ENCODE measurements at regions not wholly inside any gene's neighbourhood (a gene's known extent, or its start where the extent isn't known, plus 50 kb on each side); places are given as distances from the start of the nearest gene placed in this dataset.
A peak's percentile ranks its signal among the peaks of the same experiment; 100 is the strongest.

DNA sequence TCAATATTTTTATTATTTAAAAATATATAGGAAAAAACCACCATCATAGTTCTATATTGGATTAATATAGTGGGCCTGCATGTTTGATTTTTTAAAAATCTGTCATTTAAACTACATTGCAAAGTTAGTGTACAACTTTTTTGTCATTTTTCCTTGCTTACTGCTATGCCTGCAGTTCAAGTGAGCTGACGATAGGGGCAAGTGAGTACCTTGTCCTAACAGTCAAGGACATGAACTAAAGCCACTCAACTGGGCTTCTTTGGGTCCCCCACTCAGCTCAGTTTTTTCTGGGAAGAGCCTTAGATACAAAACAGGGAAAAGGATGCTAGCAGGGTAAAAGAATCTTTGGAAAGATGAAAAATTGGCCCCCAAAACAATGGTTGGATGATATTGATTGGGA, 269.9 kb downstream of the MAN2A1 start:
- no peak overlapping the region for H4K8ac ChIP-seq (ENCODE audit: extremely low read depth, insufficient read depth, low read length)
- H3K27me3 ChIP-seq (replicated peaks in 1 of 4; ENCODE audit: control insufficient read depth in 3 of 4, extremely low read depth in 1 of 4, insufficient read depth in 3 of 4, low read length in 3 of 4), result no peaks in the 10 kb centered on the region
- H2BK5ac ChIP-seq (ENCODE audit: low read depth, low read length), result no peak overlapping the region
- DNase-seq (ENCODE audit: low read depth in 1 of 2, low spot score in 2 of 2) (no peak), FAIRE-seq (no peak)
- H4K5ac ChIP-seq (ENCODE audit: insufficient read length, low read depth, low read length), result no peak overlapping the region
- H2BK20ac ChIP-seq (ENCODE audit: low read length), result no peak overlapping the region
- ChIA-PET CTCF (ENCODE audit: partially characterized antibody) (interaction anchor here (0.7 to 2.5 kb wide), 6 partner anchors 9 to 100 kb away, joined by 3 to 26 read pairs (median 4); no protein-coding TSS in a partner anchor), POLR2A (ENCODE audit: partially characterized antibody) (no interaction called here)
- no peaks in the 10 kb centered on the region for H4K20me1 ChIP-seq (replicated peaks in 1 of 2; ENCODE audit: control insufficient read depth in 1 of 2, insufficient read depth in 2 of 2, low read length in 2 of 2)
- H3K9ac ChIP-seq (replicated peaks in 1 of 4; ENCODE audit: extremely low read depth in 1 of 4, low read depth in 3 of 4, low read length in 3 of 4), result no peak overlapping the region
- H3K4me1 ChIP-seq (replicated peaks in 1 of 4; ENCODE audit: control insufficient read depth in 3 of 4, insufficient read depth in 4 of 4, low read length in 3 of 4), result no peaks in the 10 kb centered on the region
- no peak overlapping the region for H3K23ac ChIP-seq (ENCODE audit: insufficient read length)
- H3K14ac ChIP-seq (ENCODE audit: insufficient read length), result no peak overlapping the region
- 38% methylated on average over 1 of the region's 1 CpG; no CpG with 5 or more reads in 1 of the 2 experiments for WGBS, 2 experiments (ENCODE audit: extremely low coverage in 1 of 2, insufficient coverage in 1 of 2, insufficient read length in 1 of 2, insufficient replicate concordance in 2 of 2, low coverage in 1 of 2, low lambda C conversion rate in 2 of 2, missing lambda C conversion rate in 1 of 2)
- H2BK120ac ChIP-seq (replicated peaks; ENCODE audit: low read depth, low read length), result no peak overlapping the region
- H3K79me1 ChIP-seq (ENCODE audit: low read depth, low read length), result no peaks in the 10 kb centered on the region
- H4K91ac ChIP-seq (replicated peaks; ENCODE audit: insufficient read length, low read length), result no peak overlapping the region
- H3K4me3 ChIP-seq (ENCODE audit: extremely low read depth in 1 of 4, insufficient read depth in 2 of 4, low read depth in 3 of 4, low read length in 4 of 4), result no peak overlapping the region
- no peak overlapping the region for H2BK12ac ChIP-seq (ENCODE audit: low read depth, low read length)
- no peak overlapping the region for H3K4me2 ChIP-seq (ENCODE audit: insufficient read depth in 1 of 2, low read depth in 2 of 2, low read length in 2 of 2)
- H3K23me2 ChIP-seq (ENCODE audit: low read depth, low read length), result no peaks in the 10 kb centered on the region
- H2AK5ac ChIP-seq (ENCODE audit: low read depth, low read length), result no peak overlapping the region
- H2AFZ ChIP-seq (ENCODE audit: low read length), result no peak overlapping the region
- H3K4ac ChIP-seq (replicated peaks; ENCODE audit: insufficient read length, low read depth, low read length), result no peak overlapping the region
- H3K18ac ChIP-seq (ENCODE audit: extremely low read depth, low read length), result no peak overlapping the region
- TF ChIP-seq CBX5 (IDR thresholded peaks at IDR 0.05; ENCODE audit: low read depth, low read length), result no peak
- TF ChIP-seq, protein P1, sequence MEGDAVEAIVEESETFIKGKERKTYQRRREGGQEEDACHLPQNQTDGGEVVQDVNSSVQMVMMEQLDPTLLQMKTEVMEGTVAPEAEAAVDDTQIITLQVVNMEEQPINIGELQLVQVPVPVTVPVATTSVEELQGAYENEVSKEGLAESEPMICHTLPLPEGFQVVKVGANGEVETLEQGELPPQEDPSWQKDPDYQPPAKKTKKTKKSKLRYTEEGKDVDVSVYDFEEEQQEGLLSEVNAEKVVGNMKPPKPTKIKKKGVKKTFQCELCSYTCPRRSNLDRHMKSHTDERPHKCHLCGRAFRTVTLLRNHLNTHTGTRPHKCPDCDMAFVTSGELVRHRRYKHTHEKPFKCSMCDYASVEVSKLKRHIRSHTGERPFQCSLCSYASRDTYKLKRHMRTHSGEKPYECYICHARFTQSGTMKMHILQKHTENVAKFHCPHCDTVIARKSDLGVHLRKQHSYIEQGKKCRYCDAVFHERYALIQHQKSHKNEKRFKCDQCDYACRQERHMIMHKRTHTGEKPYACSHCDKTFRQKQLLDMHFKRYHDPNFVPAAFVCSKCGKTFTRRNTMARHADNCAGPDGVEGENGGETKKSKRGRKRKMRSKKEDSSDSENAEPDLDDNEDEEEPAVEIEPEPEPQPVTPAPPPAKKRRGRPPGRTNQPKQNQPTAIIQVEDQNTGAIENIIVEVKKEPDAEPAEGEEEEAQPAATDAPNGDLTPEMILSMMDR (IDR thresholded peaks at IDR 0.05; ENCODE audit: control extremely low read depth in 1 of 3, insufficient read depth in 1 of 3, low read depth in 1 of 3, low read length in 3 of 3), result peak in 1 of 3 experiments; percentile 50; a peak in 2 of 4 replicates
- no peak for TF ChIP-seq TAF7 (optimal IDR thresholded peaks at IDR 0.05; ENCODE audit: borderline replicate concordance, low read depth, low read length)
- TF ChIP-seq RAD21 (IDR thresholded peaks at IDR 0.05 in 1 of 2, conservative IDR thresholded peaks at IDR 0.05 in 1 of 2; ENCODE audit: low read depth in 2 of 2, low read length in 2 of 2), result peak; percentile 41 to 49; a peak in 3 of 4 replicates
- TF ChIP-seq, protein P2, sequence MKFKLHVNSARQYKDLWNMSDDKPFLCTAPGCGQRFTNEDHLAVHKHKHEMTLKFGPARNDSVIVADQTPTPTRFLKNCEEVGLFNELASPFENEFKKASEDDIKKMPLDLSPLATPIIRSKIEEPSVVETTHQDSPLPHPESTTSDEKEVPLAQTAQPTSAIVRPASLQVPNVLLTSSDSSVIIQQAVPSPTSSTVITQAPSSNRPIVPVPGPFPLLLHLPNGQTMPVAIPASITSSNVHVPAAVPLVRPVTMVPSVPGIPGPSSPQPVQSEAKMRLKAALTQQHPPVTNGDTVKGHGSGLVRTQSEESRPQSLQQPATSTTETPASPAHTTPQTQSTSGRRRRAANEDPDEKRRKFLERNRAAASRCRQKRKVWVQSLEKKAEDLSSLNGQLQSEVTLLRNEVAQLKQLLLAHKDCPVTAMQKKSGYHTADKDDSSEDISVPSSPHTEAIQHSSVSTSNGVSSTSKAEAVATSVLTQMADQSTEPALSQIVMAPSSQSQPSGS (IDR thresholded peaks at IDR 0.05; ENCODE audit: low read length), result no peak
- no peak for TF ChIP-seq JUND (IDR thresholded peaks at IDR 0.05; ENCODE audit: low read length)
- TF ChIP-seq EP300 (IDR thresholded peaks at IDR 0.05; ENCODE audit: borderline replicate concordance in 1 of 2, low read depth in 2 of 2, low read length in 2 of 2), result no peak
- no peak overlapping the region for H3K56ac ChIP-seq (replicated peaks; ENCODE audit: insufficient read length, low read depth, low read length)
- H3K27ac ChIP-seq (ENCODE audit: low read depth, low read length), result no peak overlapping the region
- H2BK15ac ChIP-seq (ENCODE audit: low read length), result no peak overlapping the region
- H3K9me3 ChIP-seq (ENCODE audit: insufficient read depth in 2 of 2, low read depth in 1 of 2, low read length in 1 of 2), result no peaks in the 10 kb centered on the region
- no peaks in the 10 kb centered on the region for H3K36me3 ChIP-seq (ENCODE audit: control insufficient read depth in 2 of 4, insufficient read depth in 4 of 4, low read length in 3 of 4)
- H3K79me2 ChIP-seq (ENCODE audit: control insufficient read depth in 1 of 2, insufficient read depth in 2 of 2, low read length in 2 of 2), result no peaks in the 10 kb centered on the region
